LHCN-M2 (cell line): ENCODE measurements at regions not wholly inside any gene's neighbourhood (a gene's known extent, or its start where the extent isn't known, plus 50 kb on each side); places are given as distances from the start of the nearest gene placed in this dataset.

Experiments
- DNase-seq: peaks from one replicate; pipeline ENCODE4 v3.0.0-alpha.2; 2012; ENCODE audit warnings: low read depth

DNA sequence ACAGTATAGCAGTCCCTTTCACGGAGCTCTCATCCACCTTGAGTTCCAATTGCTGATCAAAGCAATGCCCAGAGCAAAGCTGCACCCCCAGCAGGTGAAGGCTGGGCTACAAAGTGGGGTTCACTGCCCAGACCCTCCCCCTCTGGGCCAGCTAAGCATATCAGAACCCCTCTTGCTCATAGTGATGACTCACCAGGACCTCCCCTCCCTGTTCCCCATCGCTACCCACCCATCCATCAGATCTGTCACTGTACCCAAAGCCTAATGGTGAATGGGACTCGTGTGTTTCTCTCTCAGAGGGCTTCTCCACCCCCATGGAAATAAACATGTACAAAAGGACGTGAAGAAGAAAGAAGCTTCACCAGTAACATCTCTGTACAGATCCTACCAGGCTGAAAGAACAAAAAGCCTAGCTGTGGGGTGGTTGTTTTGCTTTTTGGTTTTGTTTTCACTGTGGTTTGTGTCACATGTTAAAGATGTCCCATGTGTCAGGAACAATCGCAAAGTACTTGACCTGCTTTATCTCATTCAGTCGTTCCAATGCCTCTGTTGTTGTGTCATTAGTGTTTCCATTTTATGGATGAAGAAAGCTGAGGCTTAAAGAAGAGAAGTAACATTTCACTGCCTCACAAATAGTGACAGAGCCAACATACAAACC is 518.5 kb downstream of the CD83 start:
- no peak for DNase-seq

- DNase-seq = no peak
Measured at GRCh38 chr6:14638435-14638905, 520.9 kb downstream of the CD83 start.

DNA sequence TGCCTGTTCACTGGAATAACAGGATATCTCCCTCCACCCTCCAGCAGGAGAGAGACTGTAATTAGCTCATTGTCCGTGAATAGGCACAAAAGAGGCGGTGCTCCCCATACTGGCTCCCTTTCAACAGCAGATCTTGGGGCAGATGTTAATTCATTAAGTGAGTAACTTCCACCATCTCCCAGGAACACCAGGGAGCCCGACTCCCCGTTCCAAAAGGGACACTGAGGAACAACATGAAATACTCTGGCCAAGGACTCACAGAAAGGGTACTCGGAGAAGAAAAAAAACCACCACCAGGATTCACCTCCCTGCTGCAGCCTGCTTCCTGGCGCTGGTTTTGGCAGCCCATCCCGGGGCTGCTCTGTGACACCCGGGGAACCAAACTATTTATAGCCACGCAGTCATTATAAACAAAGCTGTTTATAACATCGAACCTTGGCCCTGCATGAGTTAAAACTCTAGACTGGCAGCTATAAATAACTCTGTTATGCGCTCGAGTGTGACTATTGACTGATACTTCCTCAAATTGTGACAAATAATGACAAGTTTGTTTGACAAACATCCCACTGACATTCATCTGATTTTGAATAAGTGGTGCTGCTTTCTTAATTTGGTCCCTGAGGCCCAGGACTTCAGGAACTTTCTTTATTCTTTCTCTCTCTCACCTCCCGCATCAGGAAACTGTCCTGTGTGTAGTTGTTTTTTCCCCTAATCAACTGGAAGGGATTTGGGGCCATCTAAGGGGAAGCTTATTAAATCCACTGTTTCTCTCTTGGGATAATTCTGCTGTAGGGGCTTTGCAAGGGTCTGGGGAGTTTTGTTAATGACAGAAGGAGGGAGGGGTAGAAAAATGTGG is 521.6 kb downstream of the CD83 start:
- peak; percentile 31 for DNase-seq

DNA sequence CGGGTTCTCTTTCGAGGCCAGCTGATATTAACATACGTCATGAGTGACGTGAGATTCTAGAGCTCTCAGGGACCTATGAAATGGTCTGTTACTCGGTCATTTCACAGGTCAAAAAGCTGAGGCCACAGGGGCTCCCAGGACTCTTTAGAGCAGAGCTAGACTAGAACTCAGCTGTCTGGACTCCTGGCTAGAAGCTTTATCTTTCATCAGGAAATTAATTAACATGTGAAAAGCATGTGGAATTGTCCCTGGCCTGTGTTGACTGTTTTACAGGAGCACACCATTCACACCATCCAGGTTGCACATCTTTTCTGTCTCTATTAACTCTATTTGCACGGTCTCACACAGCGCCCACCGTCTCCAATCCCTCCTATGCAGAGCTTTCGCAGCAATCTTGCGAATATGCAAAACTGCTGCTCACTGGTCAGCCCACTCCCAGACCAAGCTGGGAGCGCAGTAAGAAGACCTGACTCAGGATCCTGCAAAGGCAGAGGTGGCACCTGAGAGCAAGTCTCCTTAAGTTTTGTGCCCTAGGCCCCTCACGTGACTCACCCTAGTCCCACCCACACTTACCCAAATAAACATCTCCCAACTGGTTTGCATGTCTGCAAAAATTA is 522.5 kb downstream of the CD83 start:
- no peak for DNase-seq

DNA sequence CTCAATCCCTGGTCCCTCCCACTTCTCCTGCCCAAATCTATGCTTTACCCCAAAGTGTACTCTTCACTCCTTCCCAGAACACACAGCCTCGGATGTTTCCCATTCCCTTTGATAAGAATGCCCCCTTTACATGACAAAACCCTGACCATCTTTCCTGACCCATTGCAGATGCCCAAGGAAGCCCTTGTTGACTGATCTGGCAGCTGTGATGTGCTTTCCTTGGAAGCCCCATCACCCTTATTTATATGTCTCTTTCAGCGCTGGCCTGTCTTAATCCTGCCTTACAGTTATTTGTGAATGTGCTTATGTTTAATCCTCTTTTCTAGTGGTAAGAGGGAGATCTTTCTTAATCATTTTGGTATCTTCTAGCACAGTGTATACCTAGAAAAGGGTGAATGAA is 523.1 kb downstream of the CD83 start:
- no peak for DNase-seq

GRCh38 chr6:14641423-14642135 is 524.0 kb downstream of the CD83 start:
- DNase-seq = no peak

DNA sequence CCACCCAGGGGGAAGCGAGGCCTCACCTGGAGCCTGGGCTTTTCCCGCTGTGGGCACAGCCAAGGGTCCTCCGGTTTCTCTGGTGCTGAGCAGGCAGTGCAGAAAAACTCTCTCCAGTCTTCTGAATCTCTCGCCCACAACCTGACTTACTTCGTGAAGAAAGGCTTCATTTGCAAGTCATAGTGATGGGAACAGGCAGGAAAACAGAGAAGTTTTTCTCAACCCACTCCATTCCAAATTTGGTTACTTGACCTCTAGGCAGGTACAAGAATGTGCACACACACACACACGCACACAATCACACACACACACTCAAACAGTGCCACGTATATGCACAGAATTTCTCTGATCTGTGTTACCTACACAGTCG is 524.5 kb downstream of the CD83 start:
- DNase-seq = no peak

- no peak for DNase-seq
Measured at GRCh38 chr6:14642842-14643241, 525.3 kb downstream of the CD83 start.

DNA sequence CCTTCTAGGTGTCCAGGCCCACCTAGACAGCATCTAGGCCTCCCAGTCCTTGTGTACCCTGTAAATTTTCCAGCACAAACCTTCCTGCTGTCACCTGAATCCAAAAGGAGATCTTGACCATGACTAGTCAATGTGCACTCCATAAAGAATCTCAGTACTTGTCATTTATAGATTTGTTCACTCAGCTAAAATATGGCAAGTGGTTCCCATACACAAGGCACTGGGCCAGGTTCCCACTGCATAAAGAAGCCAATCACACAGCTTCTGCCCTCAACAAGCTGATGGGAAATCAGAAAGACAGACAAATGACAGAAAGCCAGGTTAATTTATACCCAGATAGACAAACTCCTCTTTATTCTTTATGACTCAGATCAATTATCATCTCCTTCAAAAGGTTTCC is 526.8 kb downstream of the CD83 start:
- no peak for DNase-seq

DNA sequence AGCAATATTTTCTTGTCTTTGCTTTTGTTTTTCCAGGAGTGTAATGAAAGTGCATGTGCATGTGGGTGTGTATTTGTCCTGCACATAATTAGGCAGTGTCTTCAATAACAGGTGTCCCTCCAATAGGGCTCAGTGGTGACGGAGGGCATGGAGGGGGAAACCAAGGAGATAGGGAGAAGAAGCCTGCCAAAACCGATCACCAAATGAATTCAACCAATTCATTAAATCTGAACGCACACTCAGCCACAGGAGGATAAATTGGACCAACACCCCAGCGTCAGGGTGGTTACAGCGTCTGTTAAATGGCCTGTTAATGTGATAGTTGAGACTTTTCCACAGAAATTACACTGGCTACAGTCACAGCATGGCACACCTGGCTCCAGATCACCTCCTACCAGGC is 527.6 kb downstream of the CD83 start:
- DNase-seq = no peak

- no peak for DNase-seq
Measured at GRCh38 chr6:14645841-14646240, 528.3 kb downstream of the CD83 start.

DNA sequence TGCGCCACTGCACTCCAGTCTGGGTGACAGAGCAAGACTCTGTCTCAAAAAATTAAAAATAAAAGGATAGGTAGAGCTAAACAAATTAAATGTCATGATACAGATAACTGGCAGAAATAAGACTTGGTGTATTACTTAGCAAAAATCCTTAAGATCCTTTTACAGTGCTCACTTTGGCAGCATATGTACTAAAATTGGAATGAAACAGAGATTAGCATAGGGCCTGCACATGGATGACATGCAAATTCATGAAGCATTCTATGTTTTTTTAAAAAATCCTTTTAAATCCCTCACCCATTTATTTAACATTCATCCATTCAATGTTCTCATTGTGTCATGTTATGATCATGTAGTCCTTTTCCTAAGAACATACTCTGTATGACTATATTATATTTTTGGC is 528.8 kb downstream of the CD83 start:
- DNase-seq = no peak

- no peak for DNase-seq
Measured at GRCh38 chr6:14647357-14647756, 529.8 kb downstream of the CD83 start.

GRCh38 chr6:14652536-14652935 is 535.0 kb downstream of the CD83 start:
- DNase-seq = no peak

GRCh38 chr6:14655201-14656061 is 537.9 kb downstream of the CD83 start:
- no peak for DNase-seq

- no peak for DNase-seq
Measured at GRCh38 chr6:14656078-14656521, 538.5 kb downstream of the CD83 start.

DNA sequence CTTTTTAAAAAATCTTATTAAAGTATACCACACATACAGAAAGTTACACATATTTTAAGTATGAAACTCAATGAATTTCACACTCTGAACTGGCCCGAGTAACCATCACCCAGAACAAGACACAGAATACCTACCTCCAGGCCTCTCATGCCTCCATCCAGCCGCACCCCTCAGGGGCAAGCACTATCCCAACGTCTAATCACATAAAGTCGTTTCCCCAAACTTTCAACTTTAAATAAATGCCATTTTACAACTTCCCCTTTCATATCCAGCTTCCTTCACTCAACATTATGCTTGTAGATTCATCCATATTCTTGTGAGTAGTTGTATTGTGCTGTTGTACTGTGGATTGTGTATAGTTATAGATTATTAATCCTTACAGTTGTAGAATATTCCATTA is 539.1 kb downstream of the CD83 start:
- no peak for DNase-seq

DNA sequence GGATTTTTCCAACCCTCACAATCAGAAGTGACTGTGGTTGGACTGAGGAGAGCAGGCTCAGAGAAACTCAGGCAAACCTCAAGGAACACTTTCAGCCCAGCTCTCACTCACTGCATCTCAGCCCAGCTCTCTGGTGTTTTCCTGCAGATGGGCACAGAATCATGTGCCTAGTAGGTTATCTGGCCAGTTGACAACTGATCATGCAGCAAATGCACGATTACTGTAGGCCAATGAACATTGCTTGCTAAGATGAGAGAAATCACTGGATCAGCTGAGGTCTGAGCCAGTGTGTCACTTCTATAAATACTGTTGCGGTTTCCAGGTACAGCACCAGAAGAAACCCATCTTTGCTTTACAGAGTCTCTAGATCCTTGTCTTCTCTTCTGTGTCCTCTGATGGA is 540.5 kb downstream of the CD83 start:
- no peak for DNase-seq

GRCh38 chr6:14658886-14659561 is 541.5 kb downstream of the CD83 start:
- DNase-seq = peak; percentile 21

- DNase-seq = no peak
Measured at GRCh38 chr6:14659841-14660240, 542.3 kb downstream of the CD83 start.
